ENCODE measurements at regions not wholly inside any gene's neighbourhood (a gene's known extent, or its start where the extent isn't known, plus 50 kb on each side); places are given as distances from the start of the nearest gene placed in this dataset.

- TF ChIP-seq POLR2A (IDR thresholded peaks at IDR 0.05) (no peak), CTCF (IDR thresholded peaks at IDR 0.05) (no peak)
Observed at GRCh38 chr12:67578976-67579661, 69.4 kb upstream of the DYRK2 start.

All from testis (tissue), 2 donors.